SU-DHL-6 (cell line): ENCODE measurements at regions not wholly inside any gene's neighbourhood (a gene's known extent, or its start where the extent isn't known, plus 50 kb on each side); places are given as distances from the start of the nearest gene placed in this dataset.

ENCODE experiments used
- CTCF ChIP-seq: fragments of 200-600 bp; sonication (generic); IDR thresholded peaks from one replicate; pipeline ENCODE4 v1.5.1; 2017; ENCODE audit warnings: antibody characterized with exemption, mild to moderate bottlenecking, low read length, moderate library complexity; ENCODE audit not compliant: insufficient read depth, poor library complexity, severe bottlenecking
- EZH2phosphoT487 ChIP-seq: fragments of 200-600 bp; sonication (generic), shearing (Covaris generic); conservative IDR thresholded peaks from 2 replicates; pipeline ENCODE4 v1.6.1; 2018; ENCODE audit warnings: mild to moderate bottlenecking, antibody characterized with exemption, low read length, moderate library complexity, mixed read lengths

GRCh38 chr16:54996186-54996585 lies 65.5 kb downstream of the IRX5 start:
- no peak for TF ChIP-seq CTCF
- TF ChIP-seq EZH2phosphoT487, result no peak
